ENCODE measurements at regions not wholly inside any gene's neighbourhood (a gene's known extent, or its start where the extent isn't known, plus 50 kb on each side); places are given as distances from the start of the nearest gene placed in this dataset.
"Not testable (repeated sequence)": the region's sequence is repeated elsewhere in the genome, so short reads cannot be mapped to it uniquely, and the experiment has no call there.

- not testable (repeated sequence) for DNase-seq (ENCODE audit: low read depth in 2 of 2, low spot score in 1 of 2)
These were observed 142.2 kb upstream of the ZNF722 start for GRCh38 chr7:63856466-63856865.

- no peak for DNase-seq (ENCODE audit: low read depth in 2 of 2, low spot score in 1 of 2)
These were observed 131.5 kb upstream of the ZNF722 start for GRCh38 chr7:63867127-63867526.

- DNase-seq (ENCODE audit: low read depth in 2 of 2, low spot score in 1 of 2): not testable (repeated sequence)
These were observed 124.4 kb upstream of the ZNF722 start for GRCh38 chr7:63874242-63874641.

GRCh38 chr7:63876707-63877322, 121.8 kb upstream of the ZNF722 start:
- no peak for DNase-seq (ENCODE audit: low read depth in 2 of 2, low spot score in 1 of 2)

GRCh38 chr7:63887031-63887430, 111.6 kb upstream of the ZNF722 start:
- DNase-seq (ENCODE audit: low read depth in 2 of 2, low spot score in 1 of 2): no peak

- DNase-seq (ENCODE audit: low read depth in 2 of 2, low spot score in 1 of 2): peak; percentile 56 to 69
These were observed 98.8 kb upstream of the ZNF722 start for GRCh38 chr7:63899691-63900393.

- peak; percentile 59 to 81 for DNase-seq (ENCODE audit: low read depth in 2 of 2, low spot score in 1 of 2)
These were observed 98.0 kb upstream of the ZNF722 start for GRCh38 chr7:63900394-63901203.

GRCh38 chr7:63901204-63901506, 97.5 kb upstream of the ZNF722 start:
- DNase-seq (ENCODE audit: low read depth in 2 of 2, low spot score in 1 of 2): not testable (repeated sequence)

GRCh38 chr7:63918986-63919385, 79.7 kb upstream of the ZNF722 start:
- no peak for DNase-seq (ENCODE audit: low read depth in 2 of 2, low spot score in 1 of 2)

- no peak for DNase-seq (ENCODE audit: low read depth in 2 of 2, low spot score in 1 of 2)
These were observed 73.4 kb upstream of the ZNF722 start for GRCh38 chr7:63925262-63925625.

- DNase-seq (ENCODE audit: low read depth in 2 of 2, low spot score in 1 of 2): peak; percentile 60 to 83
These were observed 72.8 kb upstream of the ZNF722 start for GRCh38 chr7:63925626-63926460.

- DNase-seq (ENCODE audit: low read depth in 2 of 2, low spot score in 1 of 2): no peak
These were observed 71.4 kb upstream of the ZNF722 start for GRCh38 chr7:63927261-63927660.

- no peak for DNase-seq (ENCODE audit: low read depth in 2 of 2, low spot score in 1 of 2)
These were observed 67.5 kb upstream of the ZNF722 start for GRCh38 chr7:63931057-63931600.

- no peak for DNase-seq (ENCODE audit: low read depth in 2 of 2, low spot score in 1 of 2)
These were observed 66.6 kb upstream of the ZNF722 start for GRCh38 chr7:63931985-63932577.
